ENCODE measurements at regions not wholly inside any gene's neighbourhood (a gene's known extent, or its start where the extent isn't known, plus 50 kb on each side); places are given as distances from the start of the nearest gene placed in this dataset.
"Not testable (repeated sequence)": the region's sequence is repeated elsewhere in the genome, so short reads cannot be mapped to it uniquely, and the experiment has no call there.

DNA sequence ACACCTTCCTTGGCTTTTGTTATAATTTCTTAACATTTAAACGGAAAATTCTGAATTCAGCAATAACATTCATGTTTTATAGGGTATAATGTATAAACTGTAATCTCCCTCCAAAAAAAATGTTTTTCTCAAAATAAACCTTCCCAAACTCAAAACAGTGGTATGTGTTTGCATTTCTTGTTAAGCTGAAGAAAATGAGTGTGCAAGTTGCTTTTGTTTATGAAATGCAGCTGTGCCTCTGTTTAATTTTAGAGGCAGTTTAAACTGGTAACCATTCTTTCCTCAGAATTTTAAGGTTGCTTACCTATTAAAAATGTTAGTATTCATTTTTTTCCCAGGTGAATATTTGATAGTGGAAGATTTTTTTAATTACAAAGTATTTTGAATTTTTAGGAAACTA lies 105.0 kb upstream of the ANKRD50 start:
- intact Hi-C loops (cut with micrococcal nuclease) = no loop called here
- TF ChIP-seq FOS (IDR thresholded peaks at IDR 0.05; ENCODE audit: low read depth, low read length) (no peak), SMC3 (IDR thresholded peaks at IDR 0.05; ENCODE audit: low read depth, low read length) (no peak), RAD21 (IDR thresholded peaks at IDR 0.05; ENCODE audit: low read length) (no peak), MXI1 (IDR thresholded peaks at IDR 0.05; ENCODE audit: borderline replicate concordance, low read depth, low read length) (no peak)
- TF ChIP-seq, protein P1, sequence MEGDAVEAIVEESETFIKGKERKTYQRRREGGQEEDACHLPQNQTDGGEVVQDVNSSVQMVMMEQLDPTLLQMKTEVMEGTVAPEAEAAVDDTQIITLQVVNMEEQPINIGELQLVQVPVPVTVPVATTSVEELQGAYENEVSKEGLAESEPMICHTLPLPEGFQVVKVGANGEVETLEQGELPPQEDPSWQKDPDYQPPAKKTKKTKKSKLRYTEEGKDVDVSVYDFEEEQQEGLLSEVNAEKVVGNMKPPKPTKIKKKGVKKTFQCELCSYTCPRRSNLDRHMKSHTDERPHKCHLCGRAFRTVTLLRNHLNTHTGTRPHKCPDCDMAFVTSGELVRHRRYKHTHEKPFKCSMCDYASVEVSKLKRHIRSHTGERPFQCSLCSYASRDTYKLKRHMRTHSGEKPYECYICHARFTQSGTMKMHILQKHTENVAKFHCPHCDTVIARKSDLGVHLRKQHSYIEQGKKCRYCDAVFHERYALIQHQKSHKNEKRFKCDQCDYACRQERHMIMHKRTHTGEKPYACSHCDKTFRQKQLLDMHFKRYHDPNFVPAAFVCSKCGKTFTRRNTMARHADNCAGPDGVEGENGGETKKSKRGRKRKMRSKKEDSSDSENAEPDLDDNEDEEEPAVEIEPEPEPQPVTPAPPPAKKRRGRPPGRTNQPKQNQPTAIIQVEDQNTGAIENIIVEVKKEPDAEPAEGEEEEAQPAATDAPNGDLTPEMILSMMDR (conservative IDR thresholded peaks at IDR 0.05; ENCODE audit: low read depth, low read length) = no peak
- H3K9me1 ChIP-seq (ENCODE audit: insufficient read depth, low read length) = no peaks in the 10 kb centered on the region
- H3K4me1 ChIP-seq (ENCODE audit: control insufficient read depth, insufficient read depth, low read length) = peaks cover 2% of the 10 kb centered on the region
- no peak overlapping the region for H2AK9ac ChIP-seq (replicated peaks; ENCODE audit: low read depth, low read length, poor library complexity)
- no TSS peak for BruUV-seq (replicated peaks)
- H4K91ac ChIP-seq (ENCODE audit: insufficient read depth, low read depth, low read length) = no peak overlapping the region
- ChIA-PET POLR2A (ENCODE audit: unreplicated experiment) (no interaction called here), CTCF (interaction anchor here (0.6 kb wide), 1 partner anchor 1597 kb away, joined by 4 read pairs; no protein-coding TSS in a partner anchor)
- H2BK20ac ChIP-seq (ENCODE audit: low read depth, low read length) = no peak overlapping the region
- H3K4ac ChIP-seq (ENCODE audit: low read depth, low read length) = no peak overlapping the region
- H2AFZ ChIP-seq (replicated peaks; ENCODE audit: low read length, poor library complexity) = no peak overlapping the region
- no peak overlapping the region for H4K5ac ChIP-seq (ENCODE audit: low read depth, low read length)
- H4K8ac ChIP-seq (ENCODE audit: low read depth in 2 of 2, low read length in 2 of 2) = no peak overlapping the region
- in situ Hi-C loops (cut with MboI; ENCODE audit: low sequenced_read_pairs) = no loop called here
- no peaks in the 10 kb centered on the region for H3K27me3 ChIP-seq (ENCODE audit: control insufficient read depth, insufficient read depth, low read length)
- no peak overlapping the region for H3K56ac ChIP-seq (ENCODE audit: extremely low read depth, insufficient read depth, low read length)
- H3K36me3 ChIP-seq (ENCODE audit: control insufficient read depth, insufficient read depth, low read length) = no peaks in the 10 kb centered on the region
- peak overlapping the region; percentile 58 for H2BK5ac ChIP-seq (ENCODE audit: low read depth, low read length, poor library complexity, severe bottlenecking)
- H4K20me1 ChIP-seq (ENCODE audit: insufficient read depth, low read length) = no peaks in the 10 kb centered on the region
- no peak overlapping the region for H2BK120ac ChIP-seq (ENCODE audit: low read depth, low read length)
- no peak overlapping the region for H2AK5ac ChIP-seq (ENCODE audit: low read depth, low read length)
- H3K4me2 ChIP-seq (ENCODE audit: low read depth, low read length) = no peak overlapping the region
- H3K14ac ChIP-seq (replicated peaks; ENCODE audit: low read depth, low read length) = no peak overlapping the region
- H3K23ac ChIP-seq (ENCODE audit: low read depth, low read length) = no peak overlapping the region
- H3K9me3 ChIP-seq (ENCODE audit: control insufficient read depth, insufficient read depth, low read length) = no peaks in the 10 kb centered on the region
- H3K4me3 ChIP-seq (ENCODE audit: insufficient read depth, low read depth, low read length) = no peak overlapping the region
- H2BK15ac ChIP-seq (ENCODE audit: low read depth, low read length) = no peak overlapping the region
- H3K9ac ChIP-seq (ENCODE audit: low read depth, low read length) = no peak overlapping the region
- no peaks in the 10 kb centered on the region for H3K79me1 ChIP-seq (ENCODE audit: low read depth in 1 of 2, low read length in 2 of 2)
- no peak overlapping the region; the same call in 1 of the 2 replicates for H3K27ac ChIP-seq (ENCODE audit: insufficient read depth, low read length)
- WGBS, 2 experiments (ENCODE audit: extremely low coverage in 2 of 2, insufficient read length in 1 of 2) = no CpG with 5 or more reads among the region's 1 CpG
- ATAC-seq (ENCODE audit: low read depth) (peak; percentile 37), DNase-seq (peak; percentile 27)
- dilution Hi-C loops (cut with HindIII; ENCODE audit: low sequenced_read_pairs, unreplicated experiment) = no loop called here
- no peak overlapping the region for H3K18ac ChIP-seq (ENCODE audit: low read depth, low read length)

DNA sequence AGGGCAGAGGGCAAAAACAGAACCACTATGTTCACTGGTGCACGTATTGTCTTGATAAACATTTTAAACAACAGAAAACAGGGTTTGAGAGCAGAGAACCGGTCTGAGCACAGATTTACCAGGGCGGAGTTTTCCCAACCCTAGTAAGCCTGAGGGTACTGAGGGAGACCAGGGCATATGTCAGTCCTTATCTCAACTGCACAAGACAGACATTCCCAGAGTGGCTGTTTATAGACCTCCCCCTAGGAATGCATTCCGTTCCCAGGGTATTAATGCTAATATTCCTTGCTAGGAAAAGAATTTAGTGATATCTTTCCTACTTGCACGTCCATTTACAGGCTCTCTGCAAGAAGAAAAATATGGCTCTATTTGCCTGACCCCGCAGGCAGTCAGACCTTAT lies 99.7 kb upstream of the ANKRD50 start:
- DNase-seq; H3K4me3 ChIP-seq (ENCODE audit: insufficient read depth, low read depth, low read length); H3K14ac ChIP-seq (replicated peaks; ENCODE audit: low read depth, low read length); H3K36me3 ChIP-seq (ENCODE audit: control insufficient read depth, insufficient read depth, low read length); H3K23ac ChIP-seq (ENCODE audit: low read depth, low read length); H3K4me2 ChIP-seq (ENCODE audit: low read depth, low read length); BruUV-seq (replicated peaks); H3K79me1 ChIP-seq (ENCODE audit: low read depth in 1 of 2, low read length in 2 of 2); H4K8ac ChIP-seq (ENCODE audit: low read depth in 2 of 2, low read length in 2 of 2); H2AK9ac ChIP-seq (replicated peaks; ENCODE audit: low read depth, low read length, poor library complexity); H3K27me3 ChIP-seq (ENCODE audit: control insufficient read depth, insufficient read depth, low read length); H3K9ac ChIP-seq (ENCODE audit: low read depth, low read length); in situ Hi-C loops (cut with MboI; ENCODE audit: low sequenced_read_pairs); H3K18ac ChIP-seq (ENCODE audit: low read depth, low read length); H3K56ac ChIP-seq (ENCODE audit: extremely low read depth, insufficient read depth, low read length); H2BK120ac ChIP-seq (ENCODE audit: low read depth, low read length); CTCF ChIA-PET; H2AFZ ChIP-seq (replicated peaks; ENCODE audit: low read length, poor library complexity); H3K27ac ChIP-seq (ENCODE audit: insufficient read depth, low read length); H2BK20ac ChIP-seq (ENCODE audit: low read depth, low read length); H3K9me3 ChIP-seq (ENCODE audit: control insufficient read depth, insufficient read depth, low read length); H3K4me1 ChIP-seq (ENCODE audit: control insufficient read depth, insufficient read depth, low read length); H2BK5ac ChIP-seq (ENCODE audit: low read depth, low read length, poor library complexity, severe bottlenecking); dilution Hi-C loops (cut with HindIII; ENCODE audit: low sequenced_read_pairs, unreplicated experiment); H4K91ac ChIP-seq (ENCODE audit: insufficient read depth, low read depth, low read length); ATAC-seq (ENCODE audit: low read depth); H4K5ac ChIP-seq (ENCODE audit: low read depth, low read length); H2AK5ac ChIP-seq (ENCODE audit: low read depth, low read length); POLR2A ChIA-PET (ENCODE audit: unreplicated experiment); H3K4ac ChIP-seq (ENCODE audit: low read depth, low read length); H3K9me1 ChIP-seq (ENCODE audit: insufficient read depth, low read length); H2BK15ac ChIP-seq (ENCODE audit: low read depth, low read length); intact Hi-C loops (cut with micrococcal nuclease); H4K20me1 ChIP-seq (ENCODE audit: insufficient read depth, low read length): not testable (repeated sequence)
- 100% methylated on average over 1 of the region's 6 CpGs; no CpG with 5 or more reads in 1 of the 2 experiments for WGBS, 2 experiments (ENCODE audit: extremely low coverage in 2 of 2, insufficient read length in 1 of 2)

Data from IMR-90 (cell line).